MM.1S (cell line): ENCODE measurements at regions not wholly inside any gene's neighbourhood (a gene's known extent, or its start where the extent isn't known, plus 50 kb on each side); places are given as distances from the start of the nearest gene placed in this dataset.

Experiments used
- EZH2 ChIP-seq: fragments of 300-600 bp; sonication (generic); optimal IDR thresholded peaks from 2 replicates; pipeline ENCODE3; 2017; ENCODE audit warnings: low read depth, mild to moderate bottlenecking, antibody characterized with exemption, low read length, mixed read lengths
- EZH2phosphoT487 ChIP-seq: fragments of 300-600 bp; sonication (generic); IDR thresholded peaks from 2 replicates; pipeline ENCODE4 v1.6.1; 2018; ENCODE audit warnings: antibody characterized with exemption, low read length
- TF ChIP-seq, protein P1 (sequence below): fragments of 300-600 bp; sonication (generic); IDR thresholded peaks from 2 replicates; pipeline ENCODE4 v1.5.1; 2016; ENCODE audit warnings: antibody characterized with exemption, low read length, mixed read lengths

DNA sequence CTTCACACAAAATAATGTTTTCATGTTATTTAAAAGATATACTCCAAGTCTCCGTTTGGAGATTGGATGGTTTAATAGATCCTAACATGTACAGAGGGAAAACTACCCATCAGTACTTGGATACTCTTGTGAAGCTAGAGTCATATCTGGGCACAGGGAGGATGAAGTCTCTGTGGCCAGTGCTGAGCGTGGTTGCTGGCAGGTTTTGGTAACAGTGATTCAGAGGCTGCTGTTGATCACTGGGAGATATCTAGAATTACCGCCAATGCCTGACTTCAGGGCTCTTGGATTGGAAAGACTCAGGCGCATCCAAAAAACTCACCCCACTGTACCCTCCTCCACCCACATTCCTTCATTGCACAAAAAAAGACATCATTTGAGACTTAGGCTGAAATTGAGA is 107.2 kb upstream of the PGRMC2 start:
- TF ChIP-seq, protein P1, sequence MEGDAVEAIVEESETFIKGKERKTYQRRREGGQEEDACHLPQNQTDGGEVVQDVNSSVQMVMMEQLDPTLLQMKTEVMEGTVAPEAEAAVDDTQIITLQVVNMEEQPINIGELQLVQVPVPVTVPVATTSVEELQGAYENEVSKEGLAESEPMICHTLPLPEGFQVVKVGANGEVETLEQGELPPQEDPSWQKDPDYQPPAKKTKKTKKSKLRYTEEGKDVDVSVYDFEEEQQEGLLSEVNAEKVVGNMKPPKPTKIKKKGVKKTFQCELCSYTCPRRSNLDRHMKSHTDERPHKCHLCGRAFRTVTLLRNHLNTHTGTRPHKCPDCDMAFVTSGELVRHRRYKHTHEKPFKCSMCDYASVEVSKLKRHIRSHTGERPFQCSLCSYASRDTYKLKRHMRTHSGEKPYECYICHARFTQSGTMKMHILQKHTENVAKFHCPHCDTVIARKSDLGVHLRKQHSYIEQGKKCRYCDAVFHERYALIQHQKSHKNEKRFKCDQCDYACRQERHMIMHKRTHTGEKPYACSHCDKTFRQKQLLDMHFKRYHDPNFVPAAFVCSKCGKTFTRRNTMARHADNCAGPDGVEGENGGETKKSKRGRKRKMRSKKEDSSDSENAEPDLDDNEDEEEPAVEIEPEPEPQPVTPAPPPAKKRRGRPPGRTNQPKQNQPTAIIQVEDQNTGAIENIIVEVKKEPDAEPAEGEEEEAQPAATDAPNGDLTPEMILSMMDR = no peak
- no peak for TF ChIP-seq EZH2
- TF ChIP-seq EZH2phosphoT487 = no peak
